PFSK-1 (cell line): ENCODE measurements at regions not wholly inside any gene's neighbourhood (a gene's known extent, or its start where the extent isn't known, plus 50 kb on each side); places are given as distances from the start of the nearest gene placed in this dataset.

Source experiments
- FOXP2 ChIP-seq: optimal IDR thresholded peaks from 2 replicates; pipeline ENCODE3; 2011; ENCODE audit warnings: borderline replicate concordance, control low read depth, inconsistent platforms; ENCODE audit not compliant: insufficient read depth; ENCODE audit errors: extremely low read length, extremely low read depth
- POLR2AphosphoS5 ChIP-seq: IDR thresholded peaks from 2 replicates; pipeline ENCODE4 v1.6.1; 2012; ENCODE audit warnings: low read depth, mild to moderate bottlenecking, control low read depth, low read length, moderate library complexity
- SIN3A ChIP-seq: IDR thresholded peaks from 2 replicates; pipeline ENCODE4 v1.6.1; 2012; ENCODE audit warnings: mild to moderate bottlenecking, low read length, moderate library complexity, borderline replicate concordance; ENCODE audit not compliant: insufficient read depth
- TAF1 ChIP-seq: IDR thresholded peaks from 2 replicates; pipeline ENCODE4 v1.6.1; 2012; ENCODE audit warnings: low read length, control low read depth, borderline replicate concordance; ENCODE audit not compliant: insufficient read depth
- TF ChIP-seq, protein P1 (sequence below), 2 experiments: IDR thresholded peaks; 2 replicates each; pipeline versions ENCODE4 v1.6.1 to v1.8.0; 2011 to 2012; ENCODE audit warnings: low read depth in 2 of 2, low read length in 2 of 2, control low read depth in 1 of 2, inconsistent platforms in 1 of 2, mild to moderate bottlenecking in 1 of 2, moderate library complexity in 1 of 2; ENCODE audit not compliant: insufficient read depth in 1 of 2

DNA sequence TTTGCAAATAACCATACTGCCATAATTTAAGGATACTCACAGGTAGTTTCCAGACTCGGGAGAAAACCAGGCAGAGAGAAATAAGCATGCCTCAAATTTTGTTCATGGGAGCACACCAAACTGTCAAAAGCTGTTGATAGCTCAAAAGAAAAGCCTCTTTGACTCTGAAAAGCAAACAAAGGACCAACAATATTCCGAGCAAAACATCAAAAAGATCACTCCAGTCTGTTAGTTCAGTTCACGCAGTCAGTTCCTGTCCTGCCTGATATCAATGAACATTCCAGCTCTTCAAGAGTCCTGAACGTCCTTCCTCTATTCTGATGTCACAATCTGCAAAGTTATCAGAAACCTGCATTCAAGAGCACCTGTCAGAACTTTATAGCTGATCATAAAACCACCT, 78.7 kb downstream of the RRM2 start:
- TF ChIP-seq POLR2AphosphoS5 (no peak), FOXP2 (no peak), TAF1 (no peak), SIN3A (no peak)
- TF ChIP-seq, protein P1, sequence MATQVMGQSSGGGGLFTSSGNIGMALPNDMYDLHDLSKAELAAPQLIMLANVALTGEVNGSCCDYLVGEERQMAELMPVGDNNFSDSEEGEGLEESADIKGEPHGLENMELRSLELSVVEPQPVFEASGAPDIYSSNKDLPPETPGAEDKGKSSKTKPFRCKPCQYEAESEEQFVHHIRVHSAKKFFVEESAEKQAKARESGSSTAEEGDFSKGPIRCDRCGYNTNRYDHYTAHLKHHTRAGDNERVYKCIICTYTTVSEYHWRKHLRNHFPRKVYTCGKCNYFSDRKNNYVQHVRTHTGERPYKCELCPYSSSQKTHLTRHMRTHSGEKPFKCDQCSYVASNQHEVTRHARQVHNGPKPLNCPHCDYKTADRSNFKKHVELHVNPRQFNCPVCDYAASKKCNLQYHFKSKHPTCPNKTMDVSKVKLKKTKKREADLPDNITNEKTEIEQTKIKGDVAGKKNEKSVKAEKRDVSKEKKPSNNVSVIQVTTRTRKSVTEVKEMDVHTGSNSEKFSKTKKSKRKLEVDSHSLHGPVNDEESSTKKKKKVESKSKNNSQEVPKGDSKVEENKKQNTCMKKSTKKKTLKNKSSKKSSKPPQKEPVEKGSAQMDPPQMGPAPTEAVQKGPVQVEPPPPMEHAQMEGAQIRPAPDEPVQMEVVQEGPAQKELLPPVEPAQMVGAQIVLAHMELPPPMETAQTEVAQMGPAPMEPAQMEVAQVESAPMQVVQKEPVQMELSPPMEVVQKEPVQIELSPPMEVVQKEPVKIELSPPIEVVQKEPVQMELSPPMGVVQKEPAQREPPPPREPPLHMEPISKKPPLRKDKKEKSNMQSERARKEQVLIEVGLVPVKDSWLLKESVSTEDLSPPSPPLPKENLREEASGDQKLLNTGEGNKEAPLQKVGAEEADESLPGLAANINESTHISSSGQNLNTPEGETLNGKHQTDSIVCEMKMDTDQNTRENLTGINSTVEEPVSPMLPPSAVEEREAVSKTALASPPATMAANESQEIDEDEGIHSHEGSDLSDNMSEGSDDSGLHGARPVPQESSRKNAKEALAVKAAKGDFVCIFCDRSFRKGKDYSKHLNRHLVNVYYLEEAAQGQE (IDR thresholded peaks at IDR 0.05; ENCODE audit: insufficient read depth in 1 of 2, low read depth in 2 of 2, low read length in 2 of 2): no peak
